NOMO-1 treated with DMSO at 0.1 percent for 48 hours (cell line): ENCODE measurements at regions not wholly inside any gene's neighbourhood (a gene's known extent, or its start where the extent isn't known, plus 50 kb on each side); places are given as distances from the start of the nearest gene placed in this dataset.

ENCODE experiments used
- DNase-seq: peaks from one replicate; lab custom pipeline; 2025; ENCODE audit not compliant: unreplicated experiment; lab: John Stamatoyannopoulos, UW

DNA sequence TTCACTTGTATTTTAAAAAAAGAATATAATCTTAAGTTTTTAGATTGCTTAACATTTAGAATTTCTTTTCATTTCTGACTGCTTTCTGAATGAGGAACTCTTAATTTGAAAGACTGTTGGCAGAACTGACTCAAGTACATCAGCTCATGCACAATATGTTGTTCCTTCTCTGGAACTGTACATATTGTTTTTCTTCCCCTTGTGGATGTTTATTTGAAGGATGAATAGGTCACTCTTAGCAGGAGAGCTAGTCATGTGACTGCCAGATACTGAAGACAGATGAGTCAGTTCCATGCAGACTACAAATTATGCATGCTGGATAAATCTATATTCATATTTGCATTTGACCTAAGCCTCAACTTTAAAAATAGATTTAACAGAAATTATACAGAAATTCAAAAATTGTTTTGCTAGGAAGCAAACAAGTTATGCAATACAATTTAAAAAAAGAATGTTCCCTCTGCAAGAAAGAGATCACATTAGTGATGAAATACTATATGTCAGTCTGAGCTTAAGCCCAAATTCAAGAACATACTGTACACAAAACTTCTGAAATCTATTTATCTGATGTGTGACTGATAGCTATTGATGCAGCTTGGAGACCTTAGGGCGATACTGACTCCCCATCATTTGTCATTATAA, 1274.9 kb upstream of the GJE1 start:
- peak; percentile 43 for DNase-seq

DNA sequence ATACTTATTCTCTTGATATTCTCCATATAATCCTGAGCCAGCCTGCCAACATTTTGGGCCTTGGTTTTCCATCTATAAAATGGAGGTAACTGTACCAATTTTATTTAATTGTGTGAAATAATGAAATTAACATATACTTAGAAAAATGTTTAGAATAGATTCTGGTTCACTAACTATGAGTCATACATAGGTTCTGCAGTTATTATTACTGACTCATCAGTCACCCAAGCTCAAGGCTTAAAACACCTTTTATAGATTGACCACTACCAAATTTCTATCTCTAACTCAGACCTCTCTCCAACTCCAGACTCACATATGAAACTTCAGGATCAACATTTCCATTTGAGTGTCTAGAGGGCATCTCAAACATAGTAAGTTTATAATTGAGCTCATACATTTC, 1277.2 kb upstream of the GJE1 start:
- no peak for DNase-seq

DNA sequence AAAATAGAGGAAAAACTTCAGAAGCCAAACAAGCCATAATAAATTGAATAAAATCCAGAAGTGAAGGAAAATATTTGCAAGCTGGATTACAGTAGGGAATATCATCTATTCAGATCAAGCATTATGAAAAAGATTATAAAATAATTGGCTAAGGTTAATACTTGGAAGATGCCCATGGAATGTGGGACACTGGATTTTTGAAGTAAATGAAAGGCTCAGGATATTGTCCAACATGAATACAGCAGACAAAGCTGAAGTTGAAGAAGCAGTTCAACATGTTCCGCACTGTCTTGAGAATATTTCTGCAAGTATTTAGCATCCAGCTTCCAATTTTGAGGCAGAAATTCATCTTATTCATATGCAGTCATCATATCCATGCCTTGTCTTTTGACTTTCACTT, 1278.4 kb upstream of the GJE1 start:
- no peak for DNase-seq

DNA sequence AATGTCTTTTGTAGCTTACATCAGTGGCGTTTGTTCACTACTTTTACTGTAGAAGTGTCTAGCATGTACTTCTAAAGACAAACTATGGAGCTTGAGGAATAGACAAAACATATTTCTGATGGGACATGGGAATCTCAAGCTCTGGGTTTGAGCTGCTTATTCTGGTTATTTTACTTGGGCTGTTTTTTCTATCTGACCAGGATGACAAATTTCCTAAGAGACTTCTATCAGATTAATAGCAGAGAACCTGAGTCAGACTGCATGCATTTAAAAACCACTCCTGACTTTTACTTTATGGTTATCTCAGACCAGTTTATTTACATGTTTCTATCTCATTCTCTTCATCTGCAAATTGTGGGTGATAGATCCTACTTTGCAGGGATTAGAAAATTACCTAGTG, 1282.3 kb upstream of the GJE1 start:
- no peak for DNase-seq

DNA sequence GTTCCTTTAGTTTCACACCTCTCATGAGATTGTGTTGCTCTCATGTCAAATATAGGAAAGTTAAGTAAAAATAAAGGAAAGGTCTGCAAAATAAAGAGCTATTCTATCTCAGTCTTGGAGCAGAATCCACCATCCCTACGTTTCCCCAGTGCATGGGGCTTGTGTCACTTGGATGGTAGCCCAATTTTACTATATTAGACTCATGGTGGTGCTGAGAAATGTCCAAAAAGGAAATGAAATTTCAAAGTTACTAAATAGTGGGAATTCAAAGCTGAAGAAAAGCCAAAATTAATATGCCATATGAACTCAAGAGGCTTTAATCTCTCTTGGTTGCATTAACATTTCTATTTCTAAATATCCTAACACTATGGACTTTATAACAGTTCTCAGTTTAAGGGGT, 1283.3 kb upstream of the GJE1 start:
- no peak for DNase-seq

DNA sequence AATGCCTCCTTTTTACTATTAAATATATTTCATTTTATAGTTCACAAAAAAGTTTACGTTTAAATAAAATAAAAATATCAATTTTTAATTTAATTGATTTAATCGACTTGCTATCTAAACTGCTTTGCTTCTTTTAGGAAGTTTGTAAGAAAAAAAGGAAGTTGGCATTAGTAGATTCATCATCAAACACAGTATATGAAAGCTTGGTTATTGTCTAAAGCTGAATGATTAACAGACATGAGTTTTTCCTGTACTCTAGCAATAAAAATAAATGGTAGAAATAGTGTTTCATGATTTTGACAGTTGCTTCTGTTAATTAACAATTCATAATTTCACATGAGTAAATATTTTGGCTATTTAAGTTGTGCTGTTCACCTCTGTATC, 1285.5 kb upstream of the GJE1 start:
- DNase-seq: peak; percentile 6

DNA sequence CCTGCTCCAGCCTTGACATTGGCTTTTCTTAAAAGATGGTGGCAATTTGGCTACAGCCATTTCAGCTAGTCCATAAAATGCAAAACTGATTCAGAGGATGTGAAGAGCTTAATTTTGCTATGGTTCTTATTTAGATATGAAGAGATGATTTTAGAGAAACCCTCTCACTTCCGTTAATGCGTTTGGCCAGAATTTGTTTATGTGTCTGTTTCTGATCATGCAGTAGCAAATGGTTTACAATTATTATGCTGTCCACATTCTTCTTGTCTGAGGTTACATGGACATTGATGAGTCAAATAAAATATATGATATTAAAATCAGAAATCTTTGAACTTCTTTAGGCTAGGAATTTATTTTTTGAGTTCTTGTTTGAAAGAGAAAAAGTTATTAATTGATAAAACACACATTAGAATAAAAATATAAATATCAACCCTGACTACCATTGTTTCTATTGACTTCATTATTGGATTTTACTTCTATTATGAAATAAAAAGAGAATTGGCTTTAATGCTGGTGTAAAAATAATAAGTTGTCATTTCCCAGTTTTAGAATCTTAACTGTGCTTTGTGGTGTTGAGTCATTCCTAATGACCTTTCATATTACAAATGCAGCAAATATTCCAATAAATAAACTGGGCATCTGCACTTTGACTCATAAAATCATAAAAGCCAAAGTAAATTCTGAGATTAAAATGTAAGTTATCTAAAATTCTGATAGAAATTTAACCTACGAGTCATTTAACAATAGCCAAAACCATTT, 1286.0 kb upstream of the GJE1 start:
- DNase-seq: no peak

DNA sequence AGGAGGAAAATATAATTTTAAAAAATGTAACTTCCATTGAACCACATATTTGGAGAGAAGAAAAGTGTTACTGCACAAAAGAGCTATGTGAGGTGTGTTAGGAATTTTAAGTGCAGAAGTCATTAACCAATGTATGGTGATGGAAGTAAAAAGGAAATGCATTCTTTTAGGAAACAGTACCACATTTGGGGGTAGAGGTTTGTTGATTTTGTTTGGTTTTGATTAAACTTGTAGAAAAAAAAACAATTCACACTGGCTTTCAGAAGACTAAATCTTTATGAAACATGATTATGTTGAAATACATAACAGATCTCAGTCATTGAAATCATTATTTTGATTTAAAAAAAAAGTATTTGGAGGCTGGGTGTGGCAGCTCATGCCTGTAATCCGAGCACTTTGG, 1287.0 kb upstream of the GJE1 start:
- no peak for DNase-seq

DNA sequence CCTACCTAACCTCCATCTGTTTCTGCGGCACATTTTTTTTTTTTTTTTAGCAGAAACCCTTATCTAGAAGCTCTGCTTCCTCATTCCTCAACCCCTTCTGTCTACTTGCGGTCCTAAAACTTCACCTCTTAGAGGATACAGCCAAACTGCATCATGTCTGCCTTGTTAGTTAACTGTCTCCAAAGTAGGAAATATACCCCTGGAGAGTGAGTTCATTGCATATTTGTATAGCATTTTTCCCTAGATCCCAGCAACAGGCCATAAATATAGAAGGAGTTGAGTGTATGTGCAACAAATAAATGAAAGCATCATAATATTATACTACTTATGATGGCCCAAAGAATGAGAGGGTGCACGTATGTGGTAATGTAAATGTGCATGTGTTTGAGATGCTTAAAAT, 1288.6 kb upstream of the GJE1 start:
- DNase-seq: no peak

DNA sequence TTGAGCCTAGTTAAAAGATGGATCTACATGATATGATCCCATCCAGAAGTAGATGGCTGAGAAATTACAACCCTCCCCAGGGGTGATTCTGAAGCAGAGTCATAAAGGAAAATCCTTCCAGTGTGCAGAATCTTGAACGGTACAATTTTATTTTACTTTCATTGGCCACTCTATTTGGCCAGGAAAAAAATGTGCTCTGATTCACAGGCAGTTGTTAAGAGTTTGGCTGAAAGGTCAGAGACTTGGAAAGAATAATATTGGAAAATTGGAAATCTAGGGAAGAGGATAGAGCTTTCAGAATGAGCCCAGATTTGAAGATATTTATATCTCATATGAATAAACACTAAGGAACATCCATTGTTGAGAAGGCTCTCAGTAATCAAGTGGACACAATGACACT, 1299.3 kb upstream of the GJE1 start:
- no peak for DNase-seq

DNA sequence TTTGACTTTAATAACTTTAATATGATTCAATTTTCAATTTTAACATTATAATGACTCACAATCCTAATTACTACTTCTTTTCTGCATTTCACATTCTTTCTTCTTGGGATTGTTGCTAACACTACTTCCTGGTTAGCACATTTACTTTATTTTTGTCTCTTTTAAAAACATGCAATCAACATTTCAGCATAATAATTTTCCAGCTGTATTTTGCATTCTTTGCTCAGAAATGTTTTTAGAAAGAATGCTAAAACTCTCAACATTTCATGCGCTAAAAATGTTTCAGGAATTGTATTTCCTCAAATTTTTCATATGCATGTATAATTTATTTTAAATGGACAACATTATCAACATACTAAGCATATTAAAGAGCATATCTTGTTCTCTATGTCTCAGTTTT, 1302.1 kb upstream of the GJE1 start:
- no peak for DNase-seq

DNA sequence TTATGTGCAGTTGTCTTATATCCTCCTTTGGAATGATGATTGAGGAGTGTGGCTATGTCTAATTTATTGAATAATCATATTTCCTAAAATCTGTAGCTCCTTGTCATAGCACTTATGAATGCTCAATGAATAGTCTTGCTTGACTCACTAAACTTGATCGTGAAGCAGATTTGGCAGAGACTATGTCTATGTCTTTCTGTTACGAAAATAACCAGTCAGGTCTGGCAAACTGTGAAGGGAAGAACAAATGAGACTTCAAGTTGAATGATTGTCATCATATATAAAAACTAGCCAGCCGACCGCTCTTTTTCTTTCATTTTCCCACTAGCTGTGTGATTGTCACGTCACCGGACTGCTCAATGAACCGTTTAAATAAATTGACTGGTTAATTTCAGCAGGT, 1303.9 kb upstream of the GJE1 start:
- DNase-seq: no peak

DNA sequence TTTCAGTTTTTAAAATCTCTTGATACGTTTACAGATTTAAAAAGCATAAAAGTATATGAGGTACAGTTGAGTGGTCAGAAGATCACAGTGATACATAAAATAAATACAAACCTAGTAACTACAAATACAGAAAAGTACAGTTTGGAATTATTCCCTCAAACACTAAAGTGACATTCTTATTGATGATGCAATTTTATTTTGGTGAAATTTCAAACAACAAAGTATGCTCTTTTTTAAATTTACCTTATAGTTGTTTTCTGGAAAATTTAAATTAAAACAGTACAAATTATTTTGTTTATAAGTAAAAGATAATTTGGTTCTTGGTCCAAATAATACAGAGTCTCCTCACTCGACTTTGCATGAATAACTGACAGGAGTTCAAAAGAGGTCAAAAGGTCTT, 1305.1 kb upstream of the GJE1 start:
- no peak for DNase-seq

DNA sequence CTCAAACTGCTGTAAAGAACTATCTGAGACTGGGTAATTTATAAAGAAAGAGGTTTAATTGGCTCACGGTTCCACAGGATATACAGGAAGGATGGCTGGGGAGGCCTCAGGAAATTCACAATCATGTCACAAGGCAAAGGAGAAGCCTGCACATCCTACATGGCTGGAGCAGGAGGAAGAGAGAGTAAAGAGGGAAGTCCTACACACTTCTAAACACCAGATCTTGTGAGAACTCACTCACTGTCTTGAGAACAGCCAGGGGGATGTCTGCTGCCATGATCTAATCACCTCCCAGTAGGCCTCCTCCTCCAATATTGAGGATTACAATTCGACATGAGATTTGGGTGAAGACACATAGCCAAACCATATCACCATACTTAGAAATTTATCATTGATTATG, 1307.0 kb upstream of the GJE1 start:
- no peak for DNase-seq

DNA sequence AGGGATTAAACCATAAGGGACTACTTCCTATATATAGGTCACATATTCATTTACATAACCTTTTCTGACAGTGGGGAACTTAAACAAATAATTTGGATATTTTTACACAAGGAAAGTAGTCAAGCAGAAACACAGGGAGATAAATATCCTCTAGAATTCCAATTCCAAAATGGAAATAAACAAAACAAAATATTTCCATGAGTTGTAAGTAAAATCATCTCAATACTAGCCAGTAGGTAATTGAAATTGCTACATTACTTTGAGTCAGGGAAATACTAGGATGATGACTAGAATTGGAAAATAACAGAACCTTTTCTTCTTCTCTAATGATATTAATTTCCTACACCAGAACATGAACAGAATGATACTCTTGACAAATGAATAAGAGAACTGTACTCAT, 1308.1 kb upstream of the GJE1 start:
- no peak for DNase-seq

DNA sequence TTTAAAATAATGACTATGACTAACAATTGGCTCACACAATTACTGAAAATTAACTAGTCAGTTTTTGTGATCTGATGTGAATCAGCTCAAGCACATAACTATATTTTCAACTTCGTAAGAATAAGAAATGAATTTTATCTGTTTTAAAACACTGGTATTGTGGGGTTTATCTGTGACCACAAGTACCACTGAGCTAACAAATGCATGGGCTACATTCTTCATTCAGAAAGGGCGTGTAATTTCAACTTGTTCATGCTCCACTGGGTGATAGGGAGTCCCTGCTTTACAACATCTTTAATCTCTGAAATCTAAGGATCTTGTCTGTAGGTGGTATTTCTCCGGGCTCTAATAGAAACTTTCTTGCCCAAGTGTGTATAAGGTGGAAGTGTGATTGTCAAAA, 1311.5 kb upstream of the GJE1 start:
- no peak for DNase-seq

DNA sequence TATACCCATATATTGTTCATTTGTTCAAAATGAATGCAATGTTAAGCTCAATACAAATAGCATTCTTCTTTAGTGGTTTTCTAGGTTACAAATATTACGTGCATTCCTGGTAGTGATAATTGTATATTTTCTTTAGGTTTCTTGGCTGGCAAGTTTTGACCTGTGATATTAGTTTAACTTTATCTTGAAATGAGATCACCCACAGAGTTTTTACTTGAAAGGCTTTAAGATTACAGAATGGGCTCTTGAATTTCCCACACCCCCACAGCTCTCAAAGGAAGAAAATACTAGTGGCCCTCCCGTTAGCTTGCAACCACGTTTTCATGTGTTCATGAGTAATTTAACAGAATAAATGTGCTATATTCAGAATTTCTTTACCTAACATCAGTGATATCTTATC, 1315.5 kb upstream of the GJE1 start:
- DNase-seq: no peak

DNA sequence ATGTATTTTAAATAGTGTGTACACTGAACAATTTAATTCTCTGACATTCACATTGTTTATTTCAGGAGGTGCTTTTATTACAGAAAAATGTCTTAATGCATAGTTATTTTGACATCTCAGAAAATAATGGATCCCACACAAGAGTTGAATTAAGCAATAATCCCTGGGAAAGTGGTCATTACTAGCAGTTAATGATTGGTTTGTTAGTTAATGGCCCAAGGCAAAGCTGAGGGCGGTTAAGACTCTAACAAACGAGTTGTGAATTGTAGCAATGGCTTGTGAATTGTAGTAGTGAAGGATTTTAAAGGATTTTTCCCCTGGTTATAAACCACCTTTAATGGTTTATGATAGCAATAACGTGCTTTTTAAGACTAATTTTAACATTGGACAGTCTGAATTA, 1316.0 kb upstream of the GJE1 start:
- no peak for DNase-seq

DNA sequence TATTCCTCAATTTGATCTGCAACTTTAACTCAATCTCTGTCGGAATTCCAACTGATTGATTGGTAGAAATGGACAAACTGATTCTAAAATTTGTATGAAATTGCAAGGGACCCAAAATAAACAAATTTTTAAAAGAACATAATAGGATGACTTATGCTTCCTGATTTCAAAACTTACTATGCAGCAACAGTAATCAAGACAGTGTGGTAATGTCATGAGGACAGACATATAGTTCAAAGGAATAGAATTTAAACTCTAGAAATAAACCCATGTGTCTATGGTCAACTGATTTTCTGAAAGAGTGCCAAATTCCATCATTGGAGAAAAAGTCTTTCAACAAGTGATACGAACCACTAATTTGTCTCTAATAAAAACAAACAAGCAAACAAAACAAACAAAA, 1320.1 kb upstream of the GJE1 start:
- DNase-seq: peak; percentile 49

DNA sequence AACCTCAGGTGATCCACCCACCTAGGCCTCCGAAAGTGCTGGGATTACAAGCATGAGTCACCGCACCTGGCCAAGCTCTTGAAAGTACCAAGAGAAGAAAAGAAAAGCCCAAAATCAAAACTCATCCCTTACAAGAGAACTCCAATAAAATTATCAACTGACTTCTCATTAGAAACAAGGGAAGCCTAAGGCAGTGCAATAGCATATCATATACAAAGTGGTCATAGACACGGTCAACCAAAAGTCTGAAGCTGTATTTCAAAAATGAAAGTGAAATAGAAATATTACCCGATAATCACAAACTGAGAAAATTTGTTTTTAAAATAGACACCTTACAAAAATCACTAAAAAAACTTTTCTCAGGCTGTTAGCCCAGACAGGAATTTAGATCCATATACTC, 1321.1 kb upstream of the GJE1 start:
- peak; percentile 11 for DNase-seq

DNA sequence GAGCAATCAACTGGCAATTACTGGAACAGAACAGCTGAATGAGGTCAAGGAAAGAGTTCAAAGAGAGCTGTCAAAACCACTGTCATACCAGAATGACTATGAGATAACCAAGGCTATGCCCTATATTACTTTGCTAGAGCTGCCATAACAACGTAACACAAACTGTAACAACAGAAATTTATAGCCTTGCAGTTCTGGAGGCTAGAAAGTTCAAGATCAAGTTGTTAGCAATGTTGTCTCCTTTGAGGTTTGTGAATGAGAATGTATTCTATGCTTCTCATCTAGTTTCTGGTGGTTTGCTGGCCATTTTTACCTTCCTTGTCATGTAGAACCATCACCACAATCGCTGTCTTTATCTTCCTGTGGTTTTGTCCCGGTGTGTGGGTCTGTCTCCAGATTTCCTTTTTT, 1323.0 kb upstream of the GJE1 start:
- DNase-seq: no peak

DNA sequence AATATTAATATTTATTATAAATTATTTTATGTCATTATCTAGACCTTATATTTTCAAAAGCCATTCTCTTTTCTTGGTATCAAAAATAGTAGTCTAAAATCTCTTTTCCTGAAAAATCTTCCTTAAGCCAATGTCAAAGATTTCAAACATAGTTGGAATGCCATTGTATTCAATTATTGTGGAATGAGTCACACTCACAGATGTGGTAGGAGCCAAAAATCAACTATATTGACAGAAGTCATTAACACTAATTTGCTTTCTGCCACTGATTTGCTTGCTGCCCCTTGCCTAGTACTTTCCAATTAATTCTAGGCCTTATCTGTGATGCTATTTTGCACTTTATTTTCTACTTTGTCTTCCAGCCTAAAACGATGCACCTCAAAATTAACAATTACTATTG, 1326.3 kb upstream of the GJE1 start:
- no peak for DNase-seq

DNA sequence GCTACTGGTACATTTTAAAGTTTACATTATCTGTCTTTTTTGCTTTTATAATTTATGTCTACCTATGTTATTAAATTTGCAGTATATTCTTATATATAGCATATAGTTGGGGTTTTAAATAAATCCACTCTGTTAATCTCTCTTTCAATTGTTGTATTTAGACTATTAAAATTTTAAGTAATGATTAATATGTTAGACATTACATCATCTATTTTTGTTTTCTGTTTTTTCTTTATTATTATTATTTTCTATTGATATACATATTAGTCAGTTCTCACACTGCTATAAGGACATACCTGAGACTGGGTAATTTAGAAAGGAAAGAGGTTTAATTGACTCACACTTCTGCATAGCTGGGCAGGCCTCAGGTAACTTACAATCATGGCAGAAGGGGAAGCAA, 1338.2 kb upstream of the GJE1 start:
- no peak for DNase-seq
